T-helper 1 cell treated with Interleukin-12 subunit alpha and Interleukin-12 subunit beta and Interleukin-4 antibody, amounts not matched to agents 30 μg/mL and 1 μg/mL, for 36 hours (primary cell): ENCODE measurements at regions not wholly inside any gene's neighbourhood (a gene's known extent, or its start where the extent isn't known, plus 50 kb on each side); places are given as distances from the start of the nearest gene placed in this dataset.

Source experiments
- H3K27ac Mint-ChIP-seq: one replicate; pipeline ENCODE4 v1.8.0; 2021; ENCODE audit warnings: mild to moderate bottlenecking, mixed read lengths
- H3K27me3 Mint-ChIP-seq: one replicate; pipeline ENCODE4 v1.8.0; 2021; ENCODE audit warnings: low read depth, mixed read lengths
- H3K36me3 Mint-ChIP-seq: one replicate; pipeline ENCODE4 v1.8.0; 2021; ENCODE audit warnings: low read depth, mixed read lengths
- H3K4me1 Mint-ChIP-seq: one replicate; pipeline ENCODE4 v1.8.0; 2021; ENCODE audit warnings: low read depth, mixed read lengths
- H3K4me3 Mint-ChIP-seq: one replicate; pipeline ENCODE4 v1.8.0; 2021; ENCODE audit warnings: mild to moderate bottlenecking, moderate library complexity, mixed read lengths
- H3K9me3 Mint-ChIP-seq: one replicate; pipeline ENCODE4 v1.8.0; 2021; ENCODE audit warnings: mixed read lengths

- Mint-ChIP-seq H3K4me1 (peaks cover 4% of the 10 kb centered on the region), H3K36me3 (no peaks in the 10 kb centered on the region), H3K27ac (no peak overlapping the region), H3K9me3 (peaks cover 8% of the 10 kb centered on the region), H3K4me3 (no peak overlapping the region), H3K27me3 (no peaks in the 10 kb centered on the region)
Observed at GRCh38 chr5:156142867-156143266, 184.1 kb upstream of the SGCD start.

DNA sequence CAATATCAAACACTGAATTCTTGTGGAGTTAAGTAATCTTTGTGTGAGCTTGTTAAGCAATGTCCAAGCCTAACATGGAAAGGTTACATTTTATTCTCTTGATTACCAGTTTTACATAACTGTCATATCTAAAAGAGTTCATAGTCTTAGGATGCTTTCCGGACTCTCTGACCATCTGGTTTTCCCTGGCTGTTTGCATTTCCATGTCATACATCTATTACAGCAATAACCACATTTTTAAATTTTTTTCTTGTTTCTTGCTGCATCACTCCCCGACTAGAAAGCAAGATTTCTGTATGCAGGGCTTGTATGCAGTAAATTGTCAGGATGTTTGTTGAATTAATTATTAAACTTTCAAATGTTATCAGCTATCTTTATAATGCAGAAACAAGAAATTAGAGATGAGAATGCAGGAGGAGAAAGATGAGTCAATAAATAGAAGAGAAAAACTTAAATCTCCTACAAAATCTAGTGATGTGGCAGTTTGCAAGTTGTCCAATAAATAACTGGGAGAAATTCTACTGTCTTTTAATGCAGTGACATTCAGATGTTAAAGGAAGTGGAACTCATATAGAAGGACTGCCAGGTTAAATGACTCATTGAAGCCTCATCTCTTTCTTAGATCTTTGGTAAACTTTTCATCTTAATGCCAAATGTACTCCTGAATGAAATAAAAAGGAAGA is 179.6 kb upstream of the SGCD start:
- H3K36me3 Mint-ChIP-seq = no peaks in the 10 kb centered on the region
- H3K27me3 Mint-ChIP-seq = no peaks in the 10 kb centered on the region
- H3K4me1 Mint-ChIP-seq = no peaks in the 10 kb centered on the region
- H3K9me3 Mint-ChIP-seq = peaks cover 4% of the 10 kb centered on the region
- no peak overlapping the region for H3K27ac Mint-ChIP-seq
- no peak overlapping the region for H3K4me3 Mint-ChIP-seq

DNA sequence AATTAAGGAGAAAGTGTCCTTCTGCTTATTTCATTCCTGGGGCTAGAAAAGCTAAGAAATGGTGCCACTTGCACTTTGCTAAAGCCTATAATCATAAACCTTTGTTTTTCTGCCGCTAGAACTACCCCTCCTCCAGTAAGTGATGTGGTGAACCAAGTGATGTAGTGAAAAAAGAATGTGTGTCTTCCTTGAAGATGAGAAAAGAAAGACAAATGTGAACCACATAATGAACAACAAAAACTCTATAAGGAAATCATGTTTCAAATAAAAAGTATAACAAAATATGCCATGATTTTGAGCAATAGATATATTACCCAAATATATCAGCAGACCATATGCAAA is 179.0 kb upstream of the SGCD start:
- H3K4me3 Mint-ChIP-seq = no peak overlapping the region
- H3K36me3 Mint-ChIP-seq = no peaks in the 10 kb centered on the region
- no peak overlapping the region for H3K27ac Mint-ChIP-seq

DNA sequence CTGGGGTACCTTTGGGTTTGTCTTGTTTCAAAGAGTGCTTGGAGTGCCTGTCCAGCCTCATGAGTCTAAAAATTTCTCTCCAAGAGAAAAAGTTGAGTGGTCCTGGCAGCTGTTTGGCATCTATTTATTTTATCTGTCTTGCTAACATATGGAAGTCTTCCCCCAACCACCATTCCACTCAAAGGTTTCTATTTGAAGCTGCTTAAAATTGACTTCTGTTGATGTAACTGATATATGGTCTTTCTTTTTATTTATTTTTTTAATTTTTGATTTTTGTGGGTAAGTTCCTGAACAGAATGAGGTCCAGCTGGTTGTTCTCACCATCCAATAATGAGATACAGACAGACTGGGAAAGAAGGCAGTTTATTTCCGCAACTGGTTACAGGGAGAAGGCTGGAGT is 178.7 kb upstream of the SGCD start:
- H3K36me3 Mint-ChIP-seq = no peaks in the 10 kb centered on the region
- no peak overlapping the region for H3K4me3 Mint-ChIP-seq
- no peaks in the 10 kb centered on the region for H3K4me1 Mint-ChIP-seq
- no peaks in the 10 kb centered on the region for H3K9me3 Mint-ChIP-seq
- no peak overlapping the region for H3K27ac Mint-ChIP-seq
- no peaks in the 10 kb centered on the region for H3K27me3 Mint-ChIP-seq

More for the DNA sequence above, 179.0 kb upstream of the SGCD start:
- no peaks in the 10 kb centered on the region for H3K9me3 Mint-ChIP-seq
- H3K4me1 Mint-ChIP-seq = no peaks in the 10 kb centered on the region
- no peaks in the 10 kb centered on the region for H3K27me3 Mint-ChIP-seq

DNA sequence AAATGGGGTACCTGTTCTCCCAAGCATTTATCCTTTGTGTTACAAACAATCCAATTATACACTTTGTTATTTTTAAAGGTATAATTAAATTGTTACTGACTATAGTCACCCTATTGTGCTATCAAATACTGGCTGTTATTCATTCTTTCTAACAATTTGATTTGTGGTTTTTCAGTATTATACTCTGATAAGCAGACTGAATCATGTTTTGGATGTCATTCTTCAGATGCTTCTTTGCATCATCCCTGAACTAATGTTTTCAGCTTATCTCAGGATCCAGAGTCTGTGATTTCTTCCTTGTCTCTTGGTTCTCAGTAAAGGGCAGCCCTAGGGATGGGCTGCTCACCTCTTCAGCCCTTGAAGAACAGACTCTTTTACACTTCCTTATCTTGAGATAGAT is 177.8 kb upstream of the SGCD start:
- Mint-ChIP-seq H3K9me3 (no peaks in the 10 kb centered on the region), H3K36me3 (no peaks in the 10 kb centered on the region), H3K27me3 (no peaks in the 10 kb centered on the region), H3K4me1 (no peaks in the 10 kb centered on the region), H3K27ac (no peak overlapping the region), H3K4me3 (no peak overlapping the region)

DNA sequence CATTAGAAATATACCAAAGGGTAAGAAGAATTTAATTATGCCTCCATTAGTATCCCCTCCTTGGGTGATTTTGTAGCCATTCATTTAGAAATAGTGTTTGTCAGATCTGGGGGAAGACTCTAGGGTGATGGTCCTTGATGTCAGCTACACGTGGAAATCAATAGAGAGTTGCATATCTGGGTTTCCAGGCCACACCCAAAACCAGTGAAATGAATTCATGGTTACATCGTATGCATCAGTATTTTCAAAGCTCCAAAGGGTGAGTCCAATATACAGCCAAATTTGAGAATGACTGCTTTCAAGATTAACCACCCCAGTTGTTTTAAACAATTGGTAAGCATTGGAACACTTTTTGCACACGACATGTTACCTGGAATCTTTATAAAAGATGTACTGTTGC is 173.4 kb upstream of the SGCD start:
- Mint-ChIP-seq H3K27me3 (no peaks in the 10 kb centered on the region), H3K36me3 (no peaks in the 10 kb centered on the region), H3K27ac (no peak overlapping the region), H3K4me1 (no peaks in the 10 kb centered on the region), H3K9me3 (no peaks in the 10 kb centered on the region), H3K4me3 (no peak overlapping the region)

GRCh38 chr5:156154757-156155156 is 172.2 kb upstream of the SGCD start:
- Mint-ChIP-seq H3K4me1 (no peaks in the 10 kb centered on the region), H3K9me3 (no peaks in the 10 kb centered on the region), H3K36me3 (no peaks in the 10 kb centered on the region), H3K27ac (no peak overlapping the region), H3K27me3 (no peaks in the 10 kb centered on the region), H3K4me3 (no peak overlapping the region)

DNA sequence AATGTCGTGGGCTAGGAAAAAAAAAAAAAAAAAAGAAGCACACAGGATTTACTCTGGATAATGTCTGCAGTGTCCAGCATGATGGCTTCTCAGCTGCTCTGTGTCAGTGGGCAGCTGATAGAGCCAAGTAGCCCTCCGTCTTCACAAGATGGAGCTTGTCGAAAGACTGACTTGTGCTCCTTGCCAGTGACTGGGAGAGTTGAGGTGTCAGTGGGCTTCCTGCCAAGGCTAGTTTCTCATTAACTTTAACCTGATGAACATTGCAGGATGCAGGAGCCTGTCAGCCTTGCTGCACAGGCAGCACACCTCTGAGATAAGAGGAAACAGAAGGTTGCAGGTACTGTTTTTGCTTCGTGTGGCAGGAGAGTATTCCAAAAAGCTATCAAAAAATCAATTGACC is 171.4 kb upstream of the SGCD start:
- Mint-ChIP-seq H3K4me3 (no peak overlapping the region), H3K9me3 (no peaks in the 10 kb centered on the region), H3K27me3 (no peaks in the 10 kb centered on the region), H3K36me3 (no peaks in the 10 kb centered on the region), H3K27ac (no peak overlapping the region), H3K4me1 (no peaks in the 10 kb centered on the region)

GRCh38 chr5:156164306-156164705 is 162.7 kb upstream of the SGCD start:
- no peaks in the 10 kb centered on the region for H3K27me3 Mint-ChIP-seq
- no peaks in the 10 kb centered on the region for H3K36me3 Mint-ChIP-seq
- H3K9me3 Mint-ChIP-seq = no peaks in the 10 kb centered on the region
- H3K4me1 Mint-ChIP-seq = no peaks in the 10 kb centered on the region
- H3K27ac Mint-ChIP-seq = no peak overlapping the region
- H3K4me3 Mint-ChIP-seq = no peak overlapping the region

GRCh38 chr5:156169495-156169894 is 157.5 kb upstream of the SGCD start:
- no peaks in the 10 kb centered on the region for H3K9me3 Mint-ChIP-seq

DNA sequence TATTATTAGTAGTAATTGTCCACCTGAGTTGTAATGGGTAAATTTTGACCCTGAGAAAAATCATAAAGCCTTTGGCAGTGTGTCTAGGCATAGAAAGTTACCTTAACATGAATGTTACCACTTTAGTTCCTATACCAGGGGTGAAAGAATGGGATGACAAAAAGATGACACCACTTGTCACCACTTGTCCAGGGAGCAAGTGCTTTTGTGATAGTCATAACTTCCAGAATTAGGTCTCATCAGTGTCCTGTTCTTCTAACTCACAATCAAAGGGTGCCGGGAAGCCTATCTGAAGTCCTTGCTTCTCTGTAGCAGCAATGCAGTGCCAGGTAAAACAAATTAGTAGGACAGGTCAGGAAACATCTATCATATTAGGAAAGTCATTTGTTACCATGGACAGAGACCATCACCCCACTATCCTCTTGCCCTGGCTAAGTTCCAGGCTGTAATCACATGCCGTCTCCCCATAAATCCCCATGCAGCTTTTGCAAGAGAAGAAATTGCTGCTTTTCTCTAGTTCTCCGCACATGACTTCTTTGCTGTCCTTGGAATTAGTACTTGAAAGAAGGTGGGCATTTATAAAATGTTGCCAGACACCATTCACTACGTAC is 156.5 kb upstream of the SGCD start:
- H3K27ac Mint-ChIP-seq = no peak overlapping the region
- no peaks in the 10 kb centered on the region for H3K36me3 Mint-ChIP-seq
- H3K27me3 Mint-ChIP-seq = peaks cover 4% of the 10 kb centered on the region
- H3K4me1 Mint-ChIP-seq = no peaks in the 10 kb centered on the region
- no peak overlapping the region for H3K4me3 Mint-ChIP-seq
- no peaks in the 10 kb centered on the region for H3K9me3 Mint-ChIP-seq

More at GRCh38 chr5:156169495-156169894, 157.5 kb upstream of the SGCD start:
- Mint-ChIP-seq H3K27me3 (peaks cover 4% of the 10 kb centered on the region), H3K4me3 (no peak overlapping the region), H3K4me1 (no peaks in the 10 kb centered on the region), H3K27ac (no peak overlapping the region), H3K36me3 (no peaks in the 10 kb centered on the region)

DNA sequence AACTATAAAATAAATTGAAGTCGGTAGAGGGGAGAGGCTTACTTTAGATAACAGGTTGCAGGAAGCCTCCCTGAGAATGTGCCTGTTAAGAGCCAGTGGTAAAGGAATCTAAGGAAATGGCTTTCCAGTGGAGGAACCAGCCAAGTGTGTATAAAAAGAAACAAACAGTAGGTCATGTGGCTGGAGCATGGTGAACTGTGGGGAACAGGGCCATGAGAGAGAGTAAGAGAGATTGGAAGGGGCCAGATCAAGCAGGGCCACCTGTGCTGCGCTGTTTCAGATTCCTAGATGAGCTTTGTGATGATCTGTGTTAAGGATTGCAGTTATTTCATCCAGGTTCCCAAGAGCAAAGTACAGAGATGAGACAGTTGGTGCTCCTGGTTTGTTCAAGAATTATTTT is 152.7 kb upstream of the SGCD start:
- Mint-ChIP-seq H3K27me3 (peaks cover 4% of the 10 kb centered on the region), H3K4me1 (no peaks in the 10 kb centered on the region), H3K36me3 (no peaks in the 10 kb centered on the region), H3K9me3 (no peaks in the 10 kb centered on the region), H3K4me3 (no peak overlapping the region), H3K27ac (no peak overlapping the region)

DNA sequence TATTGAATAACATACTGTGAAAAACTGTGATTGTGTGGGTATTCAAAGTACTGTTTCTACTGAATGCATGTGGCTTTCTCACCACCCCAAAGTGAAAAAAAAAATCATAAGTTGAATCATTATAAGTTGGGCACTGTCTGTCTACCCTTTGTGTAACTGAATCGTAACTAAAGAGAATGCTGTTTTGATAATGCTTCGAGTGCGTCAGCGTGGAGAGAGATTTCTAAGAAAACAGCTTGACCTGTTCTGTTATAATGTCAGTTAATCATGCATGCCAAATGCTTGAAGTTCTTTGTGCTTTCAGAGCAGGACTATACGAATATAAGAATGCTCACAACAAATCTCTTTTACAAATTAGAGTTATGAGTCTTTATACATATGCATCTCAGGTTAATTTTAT is 148.8 kb upstream of the SGCD start:
- Mint-ChIP-seq H3K27me3 (peaks cover 4% of the 10 kb centered on the region), H3K4me3 (no peak overlapping the region), H3K27ac (no peak overlapping the region), H3K36me3 (no peaks in the 10 kb centered on the region), H3K9me3 (no peaks in the 10 kb centered on the region), H3K4me1 (no peaks in the 10 kb centered on the region)

- no peaks in the 10 kb centered on the region for H3K27me3 Mint-ChIP-seq
- no peaks in the 10 kb centered on the region for H3K36me3 Mint-ChIP-seq
- H3K9me3 Mint-ChIP-seq = no peaks in the 10 kb centered on the region
Observed at GRCh38 chr5:156181656-156182055, 145.3 kb upstream of the SGCD start.

DNA sequence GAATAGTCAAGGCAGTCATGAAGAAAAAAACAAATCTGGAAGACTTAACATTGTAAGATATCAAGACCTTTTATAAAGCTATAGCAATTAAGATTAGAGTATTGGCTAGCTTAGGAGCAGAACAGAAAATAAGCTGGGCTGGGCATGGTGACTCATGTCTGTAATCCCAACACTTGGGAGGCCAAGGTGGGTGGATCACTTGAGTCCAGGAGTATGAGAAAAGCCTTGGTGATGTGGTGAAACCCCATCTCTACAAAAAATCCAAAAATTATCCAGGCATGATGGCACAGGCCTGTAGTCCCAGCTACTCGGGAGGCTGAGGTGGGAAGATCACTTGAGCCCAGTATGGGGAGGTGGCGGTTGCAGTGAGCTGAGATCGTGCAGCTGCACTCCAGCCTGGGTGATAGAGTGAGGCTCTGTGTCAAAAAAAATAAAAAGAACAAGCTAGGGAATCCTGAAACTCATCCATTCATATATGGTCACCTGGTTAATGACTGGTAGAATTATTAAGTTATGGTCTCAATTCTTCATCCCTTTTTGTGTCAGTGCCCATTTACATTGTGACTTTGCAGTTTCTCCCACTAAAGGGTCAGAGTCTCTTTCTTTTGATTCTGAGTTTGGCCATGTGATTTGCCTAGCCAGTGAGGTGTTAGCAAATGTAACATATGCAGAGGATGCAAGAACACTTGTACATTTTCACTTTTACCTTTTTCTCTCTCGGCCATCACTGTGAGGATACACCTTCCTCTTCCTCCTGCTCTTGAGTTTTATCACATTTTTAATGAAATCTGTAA is 144.6 kb upstream of the SGCD start:
- no peaks in the 10 kb centered on the region for H3K9me3 Mint-ChIP-seq
- no peaks in the 10 kb centered on the region for H3K4me1 Mint-ChIP-seq
- no peaks in the 10 kb centered on the region for H3K36me3 Mint-ChIP-seq
- H3K27me3 Mint-ChIP-seq = no peaks in the 10 kb centered on the region
- H3K27ac Mint-ChIP-seq = no peak overlapping the region
- H3K4me3 Mint-ChIP-seq = no peak overlapping the region

More at GRCh38 chr5:156181656-156182055, 145.3 kb upstream of the SGCD start:
- Mint-ChIP-seq H3K4me3 (no peak overlapping the region), H3K27ac (no peak overlapping the region), H3K4me1 (no peaks in the 10 kb centered on the region)
